Neural cell (in vitro differentiated cells): ENCODE measurements at regions not wholly inside any gene's neighbourhood (a gene's known extent, or its start where the extent isn't known, plus 50 kb on each side); places are given as distances from the start of the nearest gene placed in this dataset.

Experiments
- CTCF ChIP-seq: fragments of 450-650 bp; IDR thresholded peaks from 2 replicates; pipeline ENCODE4 v1.5.1; 2014; ENCODE audit warnings: antibody characterized with exemption, mild to moderate bottlenecking, moderate library complexity; ENCODE audit not compliant: poor library complexity, severe bottlenecking
- EP300 ChIP-seq: fragments of 450-650 bp; conservative IDR thresholded peaks from 2 replicates; pipeline ENCODE4 v1.6.1; 2014; ENCODE audit warnings: antibody characterized with exemption, mild to moderate bottlenecking, moderate library complexity; ENCODE audit not compliant: poor library complexity, severe bottlenecking
- EZH2 ChIP-seq: fragments of 200-600, 300-800 bp; shearing (Covaris generic), sonication (generic); IDR thresholded peaks from 2 replicates; pipeline ENCODE4 v1.6.1; 2014; ENCODE audit warnings: antibody characterized with exemption, low read length, borderline replicate concordance, mild to moderate bottlenecking; ENCODE audit not compliant: insufficient read depth, poor library complexity, severe bottlenecking
- POLR2AphosphoS5 ChIP-seq: IDR thresholded peaks from 2 replicates; pipeline ENCODE4 v1.6.1; 2012
- RAD21 ChIP-seq: fragments of 450-650 bp; conservative IDR thresholded peaks from 2 replicates; pipeline ENCODE4 v1.6.1; 2014; ENCODE audit warnings: antibody characterized with exemption, mild to moderate bottlenecking, moderate library complexity
- REST ChIP-seq: IDR thresholded peaks from 2 replicates; pipeline ENCODE4 v1.6.1; 2012; ENCODE audit warnings: borderline replicate concordance

- TF ChIP-seq EP300 (no peak), EZH2 (no peak), CTCF (no peak), POLR2AphosphoS5 (no peak), RAD21 (no peak), REST (no peak)
Observed at GRCh38 chr5:39892708-39893107, 467.9 kb upstream of the DAB2 start.
